Liver (tissue), 7 donors: ENCODE measurements at regions not wholly inside any gene's neighbourhood (a gene's known extent, or its start where the extent isn't known, plus 50 kb on each side); places are given as distances from the start of the nearest gene placed in this dataset.

ENCODE experiments used
- DNase-seq: peaks from one replicate; pipeline ENCODE4 v3.0.0-alpha.2; 2017; ENCODE audit warnings: low spot score
- H3K27ac ChIP-seq, 2 donors: one replicate each; pipeline ENCODE4 v1.7.0; 2013; ENCODE audit warnings: inconsistent platforms in 2 of 2, low read length in 2 of 2, control low read depth in 1 of 2, low read depth in 1 of 2, mild to moderate bottlenecking in 1 of 2
- H3K27me3 ChIP-seq, 4 donors: one replicate each; pipeline versions ENCODE4 v1.6.1 to v1.7.0; 2013; ENCODE audit warnings: low read length in 3 of 4, inconsistent platforms in 1 of 4, mild to moderate bottlenecking in 1 of 4, moderate library complexity in 1 of 4; ENCODE audit not compliant: control insufficient read depth in 4 of 4, insufficient read depth in 4 of 4
- H3K36me3 ChIP-seq, 4 donors: one replicate each; pipeline versions ENCODE4 v1.6.1 to v1.7.0; 2013; ENCODE audit warnings: low read length in 3 of 4, mild to moderate bottlenecking in 3 of 4, low read depth in 1 of 4, moderate library complexity in 1 of 4; ENCODE audit not compliant: control insufficient read depth in 4 of 4, insufficient read depth in 3 of 4
- H3K4me1 ChIP-seq, 4 donors: one replicate each; pipeline versions ENCODE4 v1.6.1 to v1.7.0; 2013; ENCODE audit warnings: low read length in 3 of 4, mild to moderate bottlenecking in 3 of 4, moderate library complexity in 1 of 4; ENCODE audit not compliant: control insufficient read depth in 4 of 4, insufficient read depth in 4 of 4
- H3K4me3 ChIP-seq, 3 donors: one replicate each; pipeline versions ENCODE4 v1.6.1 to v1.7.0; 2013; ENCODE audit warnings: low read length in 3 of 3, control low read depth in 1 of 3, low read depth in 1 of 3, mild to moderate bottlenecking in 1 of 3
- H3K9ac ChIP-seq, 2 donors: one replicate each; pipeline ENCODE4 v1.7.0; 2013; ENCODE audit warnings: low read length in 2 of 2, mild to moderate bottlenecking in 2 of 2, moderate library complexity in 2 of 2, control low read depth in 1 of 2, low read depth in 1 of 2
- H3K9me3 ChIP-seq, 4 donors: one replicate each; pipeline versions ENCODE4 v1.6.1 to v1.7.0; 2013; ENCODE audit warnings: low read length in 3 of 4; ENCODE audit not compliant: control insufficient read depth in 4 of 4
- EGR1 ChIP-seq, 2 donors: IDR thresholded peaks; 2 replicates each; pipeline ENCODE4 v1.6.1; 2016 to 2018; ENCODE audit warnings: antibody characterized with exemption in 2 of 2, low read depth in 2 of 2
- FOXA1 ChIP-seq: IDR thresholded peaks from 2 replicates; pipeline ENCODE4 v1.6.1; 2016; ENCODE audit warnings: antibody characterized with exemption
- FOXA2 ChIP-seq: IDR thresholded peaks from 2 replicates; pipeline ENCODE4 v1.6.1; 2016; ENCODE audit warnings: antibody characterized with exemption
- GABPA ChIP-seq, 2 donors: IDR thresholded peaks in 1 of 2; conservative IDR thresholded peaks in 1 of 2; 2 replicates each; pipeline ENCODE4 v1.6.1; 2016; ENCODE audit warnings: antibody characterized with exemption in 2 of 2, mild to moderate bottlenecking in 1 of 2, moderate library complexity in 1 of 2
- HNF4G ChIP-seq: IDR thresholded peaks from 2 replicates; pipeline ENCODE4 v1.6.1; 2016; ENCODE audit warnings: antibody characterized with exemption
- JUND ChIP-seq, 2 donors: IDR thresholded peaks; 2 replicates each; pipeline ENCODE4 v1.6.1; 2016; ENCODE audit warnings: antibody characterized with exemption in 2 of 2
- NR2F2 ChIP-seq: IDR thresholded peaks from 2 replicates; pipeline ENCODE4 v1.6.1; 2016; ENCODE audit warnings: antibody characterized with exemption
- RAD21 ChIP-seq, 2 donors: IDR thresholded peaks; 2 replicates each; pipeline ENCODE4 v1.6.1; 2016; ENCODE audit warnings: antibody characterized with exemption in 2 of 2, mild to moderate bottlenecking in 2 of 2
- RXRA ChIP-seq, 2 donors: IDR thresholded peaks; 2 replicates each; pipeline ENCODE4 v1.6.1; 2017 to 2018; ENCODE audit warnings: antibody characterized with exemption in 2 of 2, mild to moderate bottlenecking in 1 of 2
- SP1 ChIP-seq: IDR thresholded peaks from 2 replicates; pipeline ENCODE4 v1.6.1; 2018; ENCODE audit warnings: antibody characterized with exemption, mild to moderate bottlenecking
- TAF1 ChIP-seq: conservative IDR thresholded peaks from 2 replicates; pipeline ENCODE4 v1.6.1; 2016; ENCODE audit warnings: antibody characterized with exemption, mild to moderate bottlenecking
- YY1 ChIP-seq: IDR thresholded peaks from 2 replicates; pipeline ENCODE4 v1.6.1; 2016; ENCODE audit warnings: antibody characterized with exemption, mild to moderate bottlenecking
- WGBS: extraction: QIAGEN DNeasy Blood & Tissue Kit; methylation state at CpG from one replicate; pipeline ENCODE4 v1.1.7; 2013; 5-methylcytosine and 5-hydroxymethylcytosine counted together
- TF ChIP-seq, protein P1 (sequence below): IDR thresholded peaks from 2 replicates; pipeline ENCODE4 v1.6.1; 2016; ENCODE audit warnings: antibody characterized with exemption, mild to moderate bottlenecking
- TF ChIP-seq, protein P2 (sequence below): IDR thresholded peaks from 2 replicates; pipeline ENCODE4 v1.6.1; 2016; ENCODE audit warnings: antibody characterized with exemption
- TF ChIP-seq, protein P3 (sequence below): IDR thresholded peaks from 2 replicates; pipeline ENCODE4 v1.6.1; 2016; ENCODE audit warnings: antibody characterized with exemption
- donor health status: healthy.
- donor health status: healthy.
- donor health status: healthy.
- donor health status: healthy.

DNA sequence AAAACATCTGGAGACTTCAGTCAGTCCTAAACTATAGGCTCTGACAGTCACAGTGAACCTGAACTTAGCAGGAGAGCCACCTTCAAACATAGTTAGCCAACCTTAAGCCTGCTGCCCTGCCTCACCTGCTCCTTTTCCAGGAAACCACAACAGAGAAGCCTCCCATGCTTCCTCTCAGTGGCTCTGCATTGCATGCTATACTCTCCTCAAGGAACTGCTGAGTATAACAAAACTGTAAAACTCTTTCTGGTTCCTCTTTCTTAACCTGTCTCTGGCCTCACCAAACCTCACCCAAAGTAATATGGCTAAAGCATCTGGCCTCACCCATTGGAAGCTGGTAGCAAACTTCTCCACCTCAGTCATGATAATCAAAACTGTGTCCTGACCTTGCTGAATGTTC, 122.1 kb downstream of the ANKRD50 start:
- H3K9me3 ChIP-seq: no peaks in the 10 kb centered on the region
- no peaks in the 10 kb centered on the region for H3K27me3 ChIP-seq
- no peaks in the 10 kb centered on the region for H3K4me1 ChIP-seq
- no peaks in the 10 kb centered on the region for H3K36me3 ChIP-seq
- DNase-seq: no peak
- no peak overlapping the region for H3K9ac ChIP-seq
- no peak overlapping the region for H3K4me3 ChIP-seq
- H3K27ac ChIP-seq: no peak overlapping the region
- TF ChIP-seq NR2F2: no peak
- TF ChIP-seq EGR1 (IDR thresholded peaks at IDR 0.05; ENCODE audit: low read depth in 2 of 2): no peak
- no peak for TF ChIP-seq TAF1
- no peak for TF ChIP-seq RAD21 (IDR thresholded peaks at IDR 0.05)

DNA sequence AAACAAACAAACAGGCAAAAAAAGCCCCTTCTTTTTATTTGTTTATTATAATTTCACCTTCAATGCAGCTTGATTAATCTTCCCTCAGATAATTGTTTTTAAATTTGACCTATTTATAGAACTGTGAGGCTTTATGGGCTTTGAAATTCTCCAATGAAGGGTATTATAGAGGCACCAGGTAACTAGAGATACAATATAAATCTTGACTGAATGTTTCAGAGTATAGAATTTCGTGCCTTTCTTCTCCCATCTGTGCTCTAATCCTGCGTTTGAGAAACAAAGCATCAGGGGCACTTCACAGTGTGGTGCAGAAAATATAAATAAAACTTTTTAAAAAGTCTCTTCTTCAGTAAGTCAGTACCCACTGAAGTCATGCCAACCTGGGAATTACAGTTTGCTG, 120.9 kb downstream of the ANKRD50 start:
- Histone ChIP-seq H3K27ac (no peak overlapping the region), H3K27me3 (no peaks in the 10 kb centered on the region), H3K4me1 (no peaks in the 10 kb centered on the region), H3K9ac (no peak overlapping the region), H3K36me3 (no peaks in the 10 kb centered on the region), H3K4me3 (no peak overlapping the region), H3K9me3 (no peaks in the 10 kb centered on the region)
- no peak for DNase-seq
- 89% methylated on average over 2 of the region's 2 CpGs for WGBS
- TF ChIP-seq SP1: no peak

DNA sequence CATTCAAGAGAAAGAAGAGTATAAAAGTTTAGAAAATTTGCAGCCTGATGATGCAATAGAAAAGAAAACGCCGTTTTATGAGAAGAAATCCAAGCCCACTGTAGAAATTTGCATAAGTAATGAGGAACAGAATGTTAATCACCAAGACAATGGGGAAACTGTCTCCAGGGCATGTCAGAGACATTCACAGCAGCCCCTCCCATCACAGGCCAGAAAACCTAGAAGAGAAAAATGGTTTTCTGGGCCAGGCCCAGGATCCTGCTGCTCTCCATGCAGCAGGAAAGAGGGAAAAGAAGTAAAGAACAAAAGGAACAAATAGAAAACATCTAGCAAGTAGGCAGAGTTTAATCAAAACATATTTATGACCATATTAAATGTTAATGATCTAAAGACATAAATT, 119.0 kb downstream of the ANKRD50 start:
- H3K4me3 ChIP-seq: no peak overlapping the region
- H3K27me3 ChIP-seq: no peaks in the 10 kb centered on the region
- no peak for DNase-seq
- TF ChIP-seq FOXA1 (no peak), RAD21 (IDR thresholded peaks at IDR 0.05) (no peak), YY1 (no peak), GABPA (IDR thresholded peaks at IDR 0.05 in 1 of 2, conservative IDR thresholded peaks at IDR 0.05 in 1 of 2) (no peak), RXRA (IDR thresholded peaks at IDR 0.05) (no peak), TAF1 (no peak), HNF4G (no peak), JUND (IDR thresholded peaks at IDR 0.05) (no peak), NR2F2 (no peak), SP1 (no peak), EGR1 (IDR thresholded peaks at IDR 0.05; ENCODE audit: low read depth in 2 of 2) (no peak), FOXA2 (no peak)
- TF ChIP-seq, protein P1, sequence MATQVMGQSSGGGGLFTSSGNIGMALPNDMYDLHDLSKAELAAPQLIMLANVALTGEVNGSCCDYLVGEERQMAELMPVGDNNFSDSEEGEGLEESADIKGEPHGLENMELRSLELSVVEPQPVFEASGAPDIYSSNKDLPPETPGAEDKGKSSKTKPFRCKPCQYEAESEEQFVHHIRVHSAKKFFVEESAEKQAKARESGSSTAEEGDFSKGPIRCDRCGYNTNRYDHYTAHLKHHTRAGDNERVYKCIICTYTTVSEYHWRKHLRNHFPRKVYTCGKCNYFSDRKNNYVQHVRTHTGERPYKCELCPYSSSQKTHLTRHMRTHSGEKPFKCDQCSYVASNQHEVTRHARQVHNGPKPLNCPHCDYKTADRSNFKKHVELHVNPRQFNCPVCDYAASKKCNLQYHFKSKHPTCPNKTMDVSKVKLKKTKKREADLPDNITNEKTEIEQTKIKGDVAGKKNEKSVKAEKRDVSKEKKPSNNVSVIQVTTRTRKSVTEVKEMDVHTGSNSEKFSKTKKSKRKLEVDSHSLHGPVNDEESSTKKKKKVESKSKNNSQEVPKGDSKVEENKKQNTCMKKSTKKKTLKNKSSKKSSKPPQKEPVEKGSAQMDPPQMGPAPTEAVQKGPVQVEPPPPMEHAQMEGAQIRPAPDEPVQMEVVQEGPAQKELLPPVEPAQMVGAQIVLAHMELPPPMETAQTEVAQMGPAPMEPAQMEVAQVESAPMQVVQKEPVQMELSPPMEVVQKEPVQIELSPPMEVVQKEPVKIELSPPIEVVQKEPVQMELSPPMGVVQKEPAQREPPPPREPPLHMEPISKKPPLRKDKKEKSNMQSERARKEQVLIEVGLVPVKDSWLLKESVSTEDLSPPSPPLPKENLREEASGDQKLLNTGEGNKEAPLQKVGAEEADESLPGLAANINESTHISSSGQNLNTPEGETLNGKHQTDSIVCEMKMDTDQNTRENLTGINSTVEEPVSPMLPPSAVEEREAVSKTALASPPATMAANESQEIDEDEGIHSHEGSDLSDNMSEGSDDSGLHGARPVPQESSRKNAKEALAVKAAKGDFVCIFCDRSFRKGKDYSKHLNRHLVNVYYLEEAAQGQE: no peak
- TF ChIP-seq, protein P2, sequence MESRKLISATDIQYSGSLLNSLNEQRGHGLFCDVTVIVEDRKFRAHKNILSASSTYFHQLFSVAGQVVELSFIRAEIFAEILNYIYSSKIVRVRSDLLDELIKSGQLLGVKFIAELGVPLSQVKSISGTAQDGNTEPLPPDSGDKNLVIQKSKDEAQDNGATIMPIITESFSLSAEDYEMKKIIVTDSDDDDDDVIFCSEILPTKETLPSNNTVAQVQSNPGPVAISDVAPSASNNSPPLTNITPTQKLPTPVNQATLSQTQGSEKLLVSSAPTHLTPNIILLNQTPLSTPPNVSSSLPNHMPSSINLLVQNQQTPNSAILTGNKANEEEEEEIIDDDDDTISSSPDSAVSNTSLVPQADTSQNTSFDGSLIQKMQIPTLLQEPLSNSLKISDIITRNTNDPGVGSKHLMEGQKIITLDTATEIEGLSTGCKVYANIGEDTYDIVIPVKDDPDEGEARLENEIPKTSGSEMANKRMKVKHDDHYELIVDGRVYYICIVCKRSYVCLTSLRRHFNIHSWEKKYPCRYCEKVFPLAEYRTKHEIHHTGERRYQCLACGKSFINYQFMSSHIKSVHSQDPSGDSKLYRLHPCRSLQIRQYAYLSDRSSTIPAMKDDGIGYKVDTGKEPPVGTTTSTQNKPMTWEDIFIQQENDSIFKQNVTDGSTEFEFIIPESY: no peak
- TF ChIP-seq, protein P3, sequence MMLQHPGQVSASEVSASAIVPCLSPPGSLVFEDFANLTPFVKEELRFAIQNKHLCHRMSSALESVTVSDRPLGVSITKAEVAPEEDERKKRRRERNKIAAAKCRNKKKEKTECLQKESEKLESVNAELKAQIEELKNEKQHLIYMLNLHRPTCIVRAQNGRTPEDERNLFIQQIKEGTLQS: no peak
- WGBS: 89% methylated on average over 2 of the region's 2 CpGs
- H3K9ac ChIP-seq: no peak overlapping the region
- H3K27ac ChIP-seq: no peak overlapping the region
- H3K9me3 ChIP-seq: no peaks in the 10 kb centered on the region
- H3K36me3 ChIP-seq: no peaks in the 10 kb centered on the region
- no peaks in the 10 kb centered on the region for H3K4me1 ChIP-seq
